GM18505 (cell line): ENCODE measurements at regions not wholly inside any gene's neighbourhood (a gene's known extent, or its start where the extent isn't known, plus 50 kb on each side); places are given as distances from the start of the nearest gene placed in this dataset.
"Not testable (repeated sequence)": the region's sequence is repeated elsewhere in the genome, so short reads cannot be mapped to it uniquely, and the experiment has no call there.

Experiments used
- ATAC-seq: cut with Tn5 transposase; IDR thresholded peaks from one replicate; pipeline ENCODE4 v1.9.1; 2021; ENCODE audit not compliant: unreplicated experiment
- POLR2A ChIP-seq: IDR thresholded peaks from 4 replicates; pipeline ENCODE4 v1.6.1; 2011; ENCODE audit warnings: borderline replicate concordance; ENCODE audit not compliant: insufficient read depth, insufficient read length; ENCODE audit errors: extremely low read depth

DNA sequence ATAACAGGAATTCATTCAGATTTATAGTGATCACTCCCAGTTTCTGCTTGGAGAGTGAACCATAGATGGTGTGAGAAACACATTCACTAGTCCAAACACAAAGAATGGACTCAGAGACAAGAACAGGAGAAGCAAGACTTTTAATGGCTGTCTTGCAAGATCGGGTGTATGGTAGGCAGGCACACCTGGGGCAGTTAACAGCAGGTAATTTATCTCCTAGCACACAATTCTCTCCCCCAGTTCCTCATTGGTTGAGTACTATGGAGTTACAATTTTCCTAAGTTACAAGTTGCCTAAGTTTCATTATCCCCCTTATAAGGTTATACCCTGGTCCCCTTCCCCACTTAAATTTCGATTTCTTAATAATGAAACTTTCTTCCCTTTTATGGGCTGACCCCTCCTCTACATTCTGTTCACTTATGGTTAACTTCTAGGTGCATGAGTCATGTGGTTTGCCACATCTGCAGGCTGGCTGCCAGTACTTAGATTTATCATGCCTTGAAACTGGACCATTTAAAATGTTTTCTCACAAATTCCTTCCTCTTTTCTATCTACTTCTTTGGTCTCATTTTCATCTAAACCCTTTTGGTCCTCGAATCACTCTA, 623.3 kb downstream of the HINT1 start:
- peak; percentile 78 for ATAC-seq
- TF ChIP-seq POLR2A, result no peak

- TF ChIP-seq POLR2A, result no peak
Measured at GRCh38 chr5:130536691-130537090, 628.4 kb downstream of the HINT1 start.

DNA sequence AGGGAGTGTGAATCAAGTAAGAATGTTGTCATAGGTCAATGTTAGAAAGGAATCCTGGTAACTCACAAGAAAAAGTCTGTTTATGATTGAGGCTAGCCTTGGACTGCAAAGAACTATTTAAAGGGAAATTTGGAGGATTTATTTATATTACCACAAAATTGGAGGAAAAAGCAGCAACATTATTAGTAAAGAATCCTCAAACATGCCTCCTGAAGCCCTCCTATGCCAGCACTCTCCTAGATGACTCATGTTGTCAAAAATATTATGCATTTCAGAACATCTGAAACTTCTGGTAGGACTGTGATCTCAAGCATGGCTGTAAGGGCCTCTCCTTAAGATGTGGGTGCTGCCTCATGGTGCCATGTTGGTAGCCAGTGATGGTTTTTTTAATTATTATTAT, 628.5 kb downstream of the CHSY3 start:
- TF ChIP-seq POLR2A, result no peak
- no peak for ATAC-seq

More at GRCh38 chr5:130536691-130537090, 628.4 kb downstream of the HINT1 start:
- no peak for ATAC-seq

- ATAC-seq, result no peak
- no peak for TF ChIP-seq POLR2A
Measured at GRCh38 chr5:130529511-130530485, 625.5 kb downstream of the CHSY3 start.

GRCh38 chr5:130529111-130529510, 624.8 kb downstream of the CHSY3 start:
- no peak for TF ChIP-seq POLR2A
- no peak for ATAC-seq

- no peak for TF ChIP-seq POLR2A
- ATAC-seq, result no peak
Measured at GRCh38 chr5:130528474-130528873, 624.2 kb downstream of the CHSY3 start.

- no peak for TF ChIP-seq POLR2A
- no peak for ATAC-seq
Measured at GRCh38 chr5:130526708-130527107, 622.4 kb downstream of the CHSY3 start.

GRCh38 chr5:130520211-130520610, 615.9 kb downstream of the CHSY3 start:
- no peak for ATAC-seq
- TF ChIP-seq POLR2A, result no peak

DNA sequence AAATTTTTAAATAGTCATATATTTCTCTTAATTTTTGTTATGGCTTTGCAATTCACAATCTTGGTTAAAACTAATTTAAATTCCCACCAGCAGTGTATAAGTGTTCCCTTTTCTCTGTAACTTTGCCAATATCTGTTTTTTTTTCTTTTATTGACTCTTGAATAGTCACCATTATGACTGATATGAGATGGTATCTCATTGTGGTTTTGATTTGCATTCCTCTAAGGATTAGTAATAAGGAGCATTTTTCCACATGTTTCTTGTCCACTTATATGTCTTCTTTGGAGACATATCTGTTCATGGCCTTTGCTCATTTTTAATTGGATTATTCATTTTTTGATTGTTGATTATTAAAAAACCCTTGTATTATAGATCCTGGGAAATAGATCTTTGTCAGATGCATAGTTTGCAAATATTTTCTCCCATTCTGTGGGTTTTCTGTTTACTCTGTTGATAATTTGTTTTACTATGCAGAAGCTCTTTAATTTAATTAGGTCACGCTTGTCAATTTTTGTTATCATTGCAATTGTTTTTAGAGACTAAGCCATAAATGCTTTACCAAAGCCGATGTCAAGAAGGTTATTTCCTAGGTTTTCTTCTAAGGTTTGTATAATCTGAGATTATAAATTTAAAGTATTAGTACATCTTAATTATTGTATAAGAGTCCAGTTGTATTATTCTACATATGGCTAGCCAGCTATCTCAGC, 610.9 kb downstream of the CHSY3 start:
- ATAC-seq, result no peak
- TF ChIP-seq POLR2A, result no peak

- no peak for ATAC-seq
- TF ChIP-seq POLR2A, result no peak
Measured at GRCh38 chr5:130502702-130503101, 598.4 kb downstream of the CHSY3 start.

DNA sequence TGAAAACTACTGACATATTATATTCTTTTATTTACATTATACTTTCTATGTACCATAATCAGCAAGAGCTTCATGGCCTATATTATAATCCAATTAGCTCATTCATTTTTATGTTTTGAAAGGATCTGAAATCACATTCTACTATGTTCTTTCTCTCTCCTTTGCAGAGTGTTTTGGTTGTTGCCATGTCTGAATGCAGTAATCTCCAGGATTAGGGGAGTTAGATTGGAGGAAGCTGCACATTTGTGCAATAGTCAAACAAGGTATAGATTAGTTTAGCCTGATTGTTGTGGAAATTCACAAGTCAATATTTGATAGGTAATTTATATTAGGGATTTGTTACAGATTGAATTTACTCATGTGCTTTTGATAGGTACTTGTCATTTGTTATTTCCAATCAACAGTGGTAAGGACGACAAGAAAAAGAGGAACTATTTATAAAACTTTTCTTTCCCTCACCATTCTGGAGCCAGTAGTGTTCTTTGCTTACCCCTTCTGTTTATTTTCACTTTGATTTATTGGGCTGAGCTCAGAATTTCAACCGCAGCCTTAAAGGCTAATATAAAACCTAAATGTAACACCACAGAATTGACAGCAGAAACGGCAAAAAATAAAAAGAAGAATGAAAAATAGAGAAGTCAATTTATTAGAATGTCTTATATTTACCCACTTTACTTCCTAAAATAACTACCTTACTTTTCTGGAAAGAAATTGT, 597.0 kb downstream of the CHSY3 start:
- ATAC-seq, result no peak
- no peak for TF ChIP-seq POLR2A

DNA sequence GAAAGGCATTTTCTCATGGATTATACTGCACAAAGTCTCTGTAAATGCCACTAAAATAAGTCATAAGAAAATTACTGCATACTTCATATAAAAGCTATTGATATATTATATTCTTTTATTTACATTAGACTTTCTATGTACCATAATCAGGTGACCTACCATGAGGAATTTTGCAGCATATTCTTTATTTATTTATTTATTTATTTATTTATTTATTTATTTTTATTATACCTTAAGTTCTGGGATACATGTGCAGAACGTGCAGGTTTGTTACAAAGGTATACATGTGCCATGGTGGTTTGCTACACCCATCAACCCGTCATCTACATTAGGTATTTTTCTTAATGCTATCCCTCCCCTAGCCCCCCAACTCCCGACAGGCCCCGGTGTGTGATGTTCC, 596.2 kb downstream of the CHSY3 start:
- not testable (repeated sequence) for ATAC-seq

GRCh38 chr5:130496215-130496614, 592.0 kb downstream of the CHSY3 start:
- ATAC-seq, result no peak
- TF ChIP-seq POLR2A, result no peak
